ENCODE measurements at regions not wholly inside any gene's neighbourhood (a gene's known extent, or its start where the extent isn't known, plus 50 kb on each side); places are given as distances from the start of the nearest gene placed in this dataset.
"Not testable (repeated sequence)": the region's sequence is repeated elsewhere in the genome, so short reads cannot be mapped to it uniquely, and the experiment has no call there.

DNA sequence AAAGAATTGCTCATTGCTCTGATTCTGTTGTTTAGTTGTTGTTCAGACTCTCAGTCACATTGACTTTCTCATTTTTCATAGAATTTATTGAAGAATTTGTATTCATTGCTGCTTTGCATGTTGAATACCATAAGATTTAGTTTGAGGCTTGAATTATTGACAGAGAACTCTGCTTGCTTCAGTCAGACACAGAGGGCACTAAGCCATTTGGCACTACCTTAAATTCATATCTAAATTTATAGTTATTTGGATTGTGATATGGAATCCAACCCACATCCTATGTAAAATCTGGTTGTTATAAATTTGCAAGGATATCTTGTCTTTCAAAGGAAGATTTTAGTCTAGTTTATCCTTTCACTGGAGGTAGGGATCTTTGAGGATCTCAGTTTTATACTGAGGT is 1748.6 kb downstream of the BRINP3 start:
- no peak for DNase-seq (ENCODE audit: low spot score in 2 of 2)
- no peak overlapping the region for H3K4me3 ChIP-seq (ENCODE audit: low read depth, poor library complexity, severe bottlenecking)
- TF ChIP-seq, protein P1, sequence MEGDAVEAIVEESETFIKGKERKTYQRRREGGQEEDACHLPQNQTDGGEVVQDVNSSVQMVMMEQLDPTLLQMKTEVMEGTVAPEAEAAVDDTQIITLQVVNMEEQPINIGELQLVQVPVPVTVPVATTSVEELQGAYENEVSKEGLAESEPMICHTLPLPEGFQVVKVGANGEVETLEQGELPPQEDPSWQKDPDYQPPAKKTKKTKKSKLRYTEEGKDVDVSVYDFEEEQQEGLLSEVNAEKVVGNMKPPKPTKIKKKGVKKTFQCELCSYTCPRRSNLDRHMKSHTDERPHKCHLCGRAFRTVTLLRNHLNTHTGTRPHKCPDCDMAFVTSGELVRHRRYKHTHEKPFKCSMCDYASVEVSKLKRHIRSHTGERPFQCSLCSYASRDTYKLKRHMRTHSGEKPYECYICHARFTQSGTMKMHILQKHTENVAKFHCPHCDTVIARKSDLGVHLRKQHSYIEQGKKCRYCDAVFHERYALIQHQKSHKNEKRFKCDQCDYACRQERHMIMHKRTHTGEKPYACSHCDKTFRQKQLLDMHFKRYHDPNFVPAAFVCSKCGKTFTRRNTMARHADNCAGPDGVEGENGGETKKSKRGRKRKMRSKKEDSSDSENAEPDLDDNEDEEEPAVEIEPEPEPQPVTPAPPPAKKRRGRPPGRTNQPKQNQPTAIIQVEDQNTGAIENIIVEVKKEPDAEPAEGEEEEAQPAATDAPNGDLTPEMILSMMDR (IDR thresholded peaks at IDR 0.05): no peak
- no peak for TF ChIP-seq POLR2A (IDR thresholded peaks at IDR 0.05)
- intact Hi-C loops (cut with DNase I; ENCODE audit: low total_unique reads): no loop called here

DNA sequence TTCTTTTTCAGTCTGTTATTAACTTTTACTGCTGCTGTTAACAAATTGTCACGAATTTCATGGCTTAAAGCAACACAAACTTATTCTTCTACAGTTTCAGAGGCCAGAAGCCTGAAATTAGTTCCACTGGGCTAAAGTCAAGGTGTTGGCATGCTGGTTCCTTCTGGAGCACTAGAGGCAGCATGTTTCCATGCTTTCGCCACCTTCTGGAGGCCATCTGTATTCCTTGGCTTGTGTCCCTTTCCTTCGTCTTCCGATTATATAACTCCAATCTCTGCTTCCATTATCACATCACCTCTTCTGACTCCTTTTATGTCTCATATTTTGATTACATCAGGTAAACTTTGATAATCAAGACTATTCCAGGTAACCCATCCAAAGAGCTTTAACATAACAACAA is 1742.1 kb downstream of the BRINP3 start:
- 73 to 79% methylated on average over 4 of the region's 4 CpGs for WGBS, 2 donors
- no peak overlapping the region for H3K4me3 ChIP-seq (ENCODE audit: low read depth, poor library complexity, severe bottlenecking)
- TF ChIP-seq POLR2A (IDR thresholded peaks at IDR 0.05): no peak
- TF ChIP-seq, protein P1 (IDR thresholded peaks at IDR 0.05): no peak
- no peak for DNase-seq (ENCODE audit: low spot score in 2 of 2)
- intact Hi-C loops (cut with DNase I; ENCODE audit: low total_unique reads): no loop called here

DNA sequence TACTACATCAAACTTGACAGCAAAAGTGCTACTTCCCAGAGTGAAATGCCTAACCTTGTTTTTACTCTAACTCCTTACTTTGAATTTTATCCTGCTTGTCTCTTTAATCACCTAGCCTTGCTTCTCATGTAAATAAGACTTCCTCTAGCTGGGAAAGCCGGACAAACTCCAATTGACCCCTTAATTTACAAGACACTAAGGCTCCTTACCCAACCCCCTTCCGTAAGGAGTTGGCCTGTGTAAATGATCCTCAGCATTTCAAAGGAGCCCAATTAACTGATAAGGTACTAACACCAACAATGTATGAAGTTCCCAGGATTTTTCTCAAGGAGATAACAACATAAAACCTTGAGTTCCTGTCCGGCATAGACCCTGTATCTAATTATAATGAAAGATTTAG is 1728.4 kb downstream of the BRINP3 start:
- intact Hi-C loops (cut with DNase I; ENCODE audit: low total_unique reads); DNase-seq (ENCODE audit: low spot score in 2 of 2); H3K4me3 ChIP-seq (ENCODE audit: low read depth, poor library complexity, severe bottlenecking): not testable (repeated sequence)
- 57 to 63% methylated on average over 3 of the region's 3 CpGs for WGBS, 2 donors

DNA sequence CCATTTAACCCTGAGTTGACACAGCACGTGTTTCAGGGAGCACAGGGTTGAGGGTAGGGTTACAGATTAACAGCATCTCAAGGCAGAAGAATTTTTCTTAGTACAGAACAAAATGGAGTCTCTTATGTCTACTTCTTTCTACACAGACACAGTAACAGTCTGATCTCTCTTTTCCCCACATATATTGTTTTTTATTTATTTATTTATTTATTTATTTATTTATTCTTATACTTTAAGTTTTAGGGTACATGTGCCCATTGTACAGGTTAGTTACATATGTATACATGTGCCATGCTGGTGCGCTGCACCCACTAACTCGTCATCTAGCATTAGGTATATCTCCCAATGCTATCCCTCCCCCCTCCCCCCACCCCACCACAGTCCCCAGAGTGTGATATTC is 1725.6 kb downstream of the BRINP3 start:
- 86 to 88% methylated on average over 3 of the region's 3 CpGs for WGBS, 2 donors
- H3K4me3 ChIP-seq (ENCODE audit: low read depth, poor library complexity, severe bottlenecking); intact Hi-C loops (cut with DNase I; ENCODE audit: low total_unique reads): not testable (repeated sequence)

DNA sequence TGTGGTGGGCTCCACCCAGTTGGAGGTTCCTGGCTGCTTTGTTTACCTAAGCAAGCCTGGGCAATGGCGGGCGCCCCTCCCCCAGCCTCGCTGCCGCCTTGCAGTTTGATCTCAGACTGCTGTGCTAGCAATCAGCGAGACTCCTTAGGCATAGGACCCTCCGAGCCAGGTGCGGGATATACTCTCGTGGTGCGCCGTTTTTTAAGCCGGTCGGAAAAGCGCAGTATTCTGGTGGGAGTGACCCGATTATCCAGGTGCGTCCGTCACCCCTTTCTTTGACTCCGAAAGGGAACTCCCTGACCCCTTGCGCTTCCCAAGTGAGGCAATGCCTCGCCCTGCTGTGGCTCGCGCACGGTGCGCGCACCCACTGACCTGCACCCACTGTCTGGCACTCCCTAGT is 1719.9 kb downstream of the BRINP3 start:
- DNase-seq (ENCODE audit: low spot score in 2 of 2); H3K4me3 ChIP-seq (ENCODE audit: low read depth, poor library complexity, severe bottlenecking); intact Hi-C loops (cut with DNase I; ENCODE audit: low total_unique reads): not testable (repeated sequence)
- WGBS, 2 donors: 89 to 95% methylated on average over 15 to 24 of the region's 24 CpGs

More for the DNA sequence above, 1725.6 kb downstream of the BRINP3 start:
- DNase-seq (ENCODE audit: low spot score in 2 of 2): not testable (repeated sequence)

DNA sequence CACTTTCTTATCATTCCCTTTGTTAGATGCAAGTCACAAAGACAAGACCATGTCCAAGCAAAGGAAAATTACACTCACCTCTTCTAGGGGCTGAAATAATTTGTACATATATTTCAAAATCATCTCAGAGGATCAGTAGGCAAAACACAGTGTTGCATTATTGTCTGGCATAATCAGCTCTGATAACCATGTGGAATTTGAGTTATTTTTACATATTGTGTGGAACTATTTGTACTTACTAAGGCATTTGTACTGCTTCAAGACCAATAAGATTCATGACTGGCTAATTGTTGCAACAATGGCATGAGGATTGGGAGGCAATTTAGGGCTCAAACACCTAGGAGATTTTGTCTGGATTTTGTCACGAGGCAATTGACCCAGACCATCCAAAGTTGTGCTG is 1716.4 kb downstream of the BRINP3 start:
- 54 to 62% methylated on average over 1 of the region's 1 CpG for WGBS, 2 donors
- no peak overlapping the region for H3K4me3 ChIP-seq (ENCODE audit: low read depth, poor library complexity, severe bottlenecking)
- DNase-seq (ENCODE audit: low spot score in 2 of 2): no peak
- TF ChIP-seq, protein P1 (IDR thresholded peaks at IDR 0.05): no peak
- TF ChIP-seq POLR2A (IDR thresholded peaks at IDR 0.05): no peak
- intact Hi-C loops (cut with DNase I; ENCODE audit: low total_unique reads): no loop called here

DNA sequence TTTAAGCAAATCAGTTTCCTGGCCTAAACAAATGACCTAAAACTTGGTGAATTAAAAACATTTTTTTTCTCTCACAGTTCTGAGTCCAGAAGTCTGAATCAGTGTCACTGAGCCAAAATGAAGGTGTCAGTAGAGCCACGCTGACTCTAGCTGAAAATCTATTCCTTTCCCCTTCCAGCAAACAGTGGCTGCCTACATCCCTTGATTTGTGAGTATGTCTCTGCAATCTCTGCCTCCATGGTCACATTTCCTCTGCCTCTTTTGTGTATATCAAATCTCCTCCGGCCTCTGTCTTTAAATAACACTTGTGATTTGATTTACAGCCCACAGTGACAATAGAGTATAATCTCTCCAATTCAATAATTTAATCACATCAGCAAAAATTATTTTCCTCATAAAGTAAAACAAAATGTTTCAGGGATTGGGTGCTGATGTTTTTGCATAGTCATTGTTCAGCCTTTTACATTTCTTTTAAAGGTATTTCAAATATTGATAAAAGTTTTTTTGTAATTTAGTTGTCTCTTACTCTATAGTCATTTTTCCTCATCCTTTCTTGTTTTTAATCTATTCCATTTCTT is 1715.4 kb downstream of the BRINP3 start:
- H3K4me3 ChIP-seq (ENCODE audit: low read depth, poor library complexity, severe bottlenecking): no peak overlapping the region
- WGBS, 2 donors: 59% methylated on average over 2 of the region's 2 CpGs
- TF ChIP-seq, protein P1 (IDR thresholded peaks at IDR 0.05): no peak
- TF ChIP-seq POLR2A (IDR thresholded peaks at IDR 0.05): no peak
- DNase-seq (ENCODE audit: low spot score in 2 of 2): no peak
- intact Hi-C loops (cut with DNase I; ENCODE audit: low total_unique reads): no loop called here
